ENCODE measurements at regions not wholly inside any gene's neighbourhood (a gene's known extent, or its start where the extent isn't known, plus 50 kb on each side); places are given as distances from the start of the nearest gene placed in this dataset.

GRCh38 chr4:164412246-164412645, 341.7 kb upstream of the SMIM31 start (continued):
- TF ChIP-seq ZNF518A (tag by site-specific recombination; conservative IDR thresholded peaks at IDR 0.05; ENCODE audit: low read depth) (no peak), KLF8 (tag by site-specific recombination; IDR thresholded peaks at IDR 0.05) (no peak), ZNF639 (tag by site-specific recombination; IDR thresholded peaks at IDR 0.05) (no peak), ZEB2 (tag by site-specific recombination; IDR thresholded peaks at IDR 0.05) (no peak), ZNF211 (tag by site-specific recombination; IDR thresholded peaks at IDR 0.05; ENCODE audit: low read depth) (no peak), ZFP41 (tag by site-specific recombination; IDR thresholded peaks at IDR 0.05; ENCODE audit: borderline replicate concordance) (no peak)

GRCh38 chr4:164413743-164414142, 340.2 kb upstream of the SMIM31 start:
- no peaks in the 10 kb centered on the region for H3K4me1 ChIP-seq (ENCODE audit: control insufficient read depth, insufficient read depth, low read length)
- CTCF ChIA-PET, result no interaction called here
- H3K4me3 ChIP-seq (ENCODE audit: low read depth, low read length), result no peak overlapping the region
- no peak overlapping the region for H3K27ac ChIP-seq (ENCODE audit: extremely low read depth, low read depth, low read length)
- no peaks in the 10 kb centered on the region for H3K9me3 ChIP-seq (ENCODE audit: control insufficient read depth, insufficient read depth, low read depth, low read length)
- no peaks in the 10 kb centered on the region for H3K36me3 ChIP-seq (ENCODE audit: control insufficient read depth in 2 of 2, insufficient read depth in 1 of 2, low read length in 2 of 2)
- POLR2A ChIA-PET, result no interaction called here
- TF ChIP-seq ZNF426 (tag by site-specific recombination; IDR thresholded peaks at IDR 0.05), result no peak
- TF ChIP-seq ZNF561 (tag by site-specific recombination; IDR thresholded peaks at IDR 0.05; ENCODE audit: borderline replicate concordance), result no peak

GRCh38 chr4:164423819-164424218, 330.1 kb upstream of the SMIM31 start:
- no peaks in the 10 kb centered on the region for H3K9me3 ChIP-seq (ENCODE audit: control insufficient read depth, insufficient read depth, low read depth, low read length)
- no peak overlapping the region for H3K27ac ChIP-seq (ENCODE audit: extremely low read depth, low read depth, low read length)
- no peaks in the 10 kb centered on the region for H3K4me1 ChIP-seq (ENCODE audit: control insufficient read depth, insufficient read depth, low read length)
- no peak overlapping the region for H3K4me3 ChIP-seq (ENCODE audit: low read depth, low read length)
- H3K36me3 ChIP-seq (ENCODE audit: control insufficient read depth in 2 of 2, insufficient read depth in 1 of 2, low read length in 2 of 2), result no peaks in the 10 kb centered on the region
- ChIA-PET POLR2A (no interaction called here), CTCF (no interaction called here)
- TF ChIP-seq ZNF311 (tag by site-specific recombination; IDR thresholded peaks at IDR 0.05; ENCODE audit: borderline replicate concordance), result no peak
- no peak for TF ChIP-seq ZNF701 (tag by site-specific recombination; IDR thresholded peaks at IDR 0.05)
- TF ChIP-seq ZNF214 (tag by site-specific recombination; IDR thresholded peaks at IDR 0.05; ENCODE audit: borderline replicate concordance), result no peak
- TF ChIP-seq ZNF223 (tag by site-specific recombination; IDR thresholded peaks at IDR 0.05), result no peak
- no peak for TF ChIP-seq ZNF518A (tag by site-specific recombination; conservative IDR thresholded peaks at IDR 0.05; ENCODE audit: low read depth)
- TF ChIP-seq ZNF350 (tag by site-specific recombination; IDR thresholded peaks at IDR 0.05), result no peak
- no peak for TF ChIP-seq ZNF175 (tag by site-specific recombination; IDR thresholded peaks at IDR 0.05)
- TF ChIP-seq ZNF132 (tag by site-specific recombination; IDR thresholded peaks at IDR 0.05; ENCODE audit: borderline replicate concordance), result no peak
- TF ChIP-seq ZNF184 (tag by site-specific recombination; IDR thresholded peaks at IDR 0.05), result no peak
- TF ChIP-seq ZNF394 (tag by site-specific recombination; IDR thresholded peaks at IDR 0.05; ENCODE audit: borderline replicate concordance), result no peak
- TF ChIP-seq ZNF639 (tag by site-specific recombination; IDR thresholded peaks at IDR 0.05), result no peak
- no peak for TF ChIP-seq SCRT2 (tag by site-specific recombination; IDR thresholded peaks at IDR 0.05)
- TF ChIP-seq ZNF670 (tag by site-specific recombination; IDR thresholded peaks at IDR 0.05; ENCODE audit: low read depth), result no peak
